ENCODE measurements at regions not wholly inside any gene's neighbourhood (a gene's known extent, or its start where the extent isn't known, plus 50 kb on each side); places are given as distances from the start of the nearest gene placed in this dataset.

- TF ChIP-seq TP53 (CRISPR knock-in tag; IDR thresholded peaks at IDR 0.05) (no peak), ZNF121 (CRISPR knock-in tag; IDR thresholded peaks at IDR 0.05) (no peak), ZNF671 (CRISPR knock-in tag; IDR thresholded peaks at IDR 0.05) (no peak), CTCF (IDR thresholded peaks at IDR 0.05) (no peak), FOXK1 (CRISPR knock-in tag; IDR thresholded peaks at IDR 0.05) (no peak), CREB1 (CRISPR knock-in tag; IDR thresholded peaks at IDR 0.05) (no peak)
Measured at GRCh38 chr9:105912863-105913516, 218.6 kb downstream of the TMEM38B start.

Data from WTC11 (cell line).